Heart left ventricle (tissue), 13 donors: ENCODE measurements at regions not wholly inside any gene's neighbourhood (a gene's known extent, or its start where the extent isn't known, plus 50 kb on each side); places are given as distances from the start of the nearest gene placed in this dataset.

Experiments used
- CTCF ChIP-seq, 12 donors: fragments of 200-600 bp; sonication (generic) in 4 of 12; IDR thresholded peaks; one replicate each; pipeline versions ENCODE4 v1.5.0 to v1.8.0; 2018 to 2022; ENCODE audit warnings: antibody characterized with exemption in 12 of 12, mild to moderate bottlenecking in 5 of 12
- POLR2A ChIP-seq, 2 donors: fragments of 450-650 bp; IDR thresholded peaks; one replicate each; pipeline ENCODE4 v1.6.1; 2017; ENCODE audit warnings: antibody characterized with exemption in 2 of 2, mild to moderate bottlenecking in 2 of 2, moderate library complexity in 2 of 2
- donor health status: ischemic (EF 13 %, LVEDD 7.1; RV severe dilation, severe dysfunction).
- donor health status: DM: no; HTN: yes; CAD: no.
- donor health status: DM: no; HTN: no; CAD: no.
- donor health status: ischemic (EF 25% LVEDD 6.9; RV normal size, moderate dysfunction).
- donor health status: ischemic (EF 25% LVEDD 5.7; RV mildly dilated, moderate dysfunction).
- donor health status: ischemic (EF 35%, LVEDD 5.7; RV mildly dilated, moderate dysfunction).
- donor health status: nonischemic (EF 11% LVEDD 7.7; RV severe dilation, severe dysfunction).
- donor health status: DM: yes; HTN: yes; CAD: no.
- donor health status: PGD.
- donor health status: ischemic (EF 29% LVEDD 5.4; RV normal size, mild dysfunction).
- donor health status: nonischemic (EF 23%, LVEDD 6.1; RV moderate dilation, normal function).

GRCh38 chr6:138622967-138623366 is 123.7 kb upstream of the NHSL1 start:
- TF ChIP-seq CTCF (IDR thresholded peaks at IDR 0.05) (no peak), POLR2A (IDR thresholded peaks at IDR 0.05) (no peak)
